ENCODE measurements at regions not wholly inside any gene's neighbourhood (a gene's known extent, or its start where the extent isn't known, plus 50 kb on each side); places are given as distances from the start of the nearest gene placed in this dataset.

DNA sequence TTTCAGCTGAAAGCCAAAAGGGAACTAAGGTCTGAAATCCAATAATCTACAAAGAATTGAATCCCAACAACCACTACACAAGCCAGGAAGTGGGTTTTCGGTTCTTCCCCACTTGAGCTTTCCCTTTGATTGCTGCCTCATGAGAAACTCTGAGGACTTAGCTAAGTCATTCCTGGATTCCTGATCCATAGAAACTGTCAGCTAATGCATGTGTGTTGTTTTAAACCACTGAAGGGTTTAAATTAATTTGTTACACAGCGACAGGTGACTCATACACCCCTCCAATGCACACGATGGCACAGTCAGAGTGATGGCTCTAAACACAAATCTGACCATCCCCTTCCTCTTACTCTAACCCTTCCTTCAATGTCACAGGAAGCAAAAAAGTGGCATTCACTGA, 282.9 kb downstream of the RAB28 start:
- TF ChIP-seq, protein P1, sequence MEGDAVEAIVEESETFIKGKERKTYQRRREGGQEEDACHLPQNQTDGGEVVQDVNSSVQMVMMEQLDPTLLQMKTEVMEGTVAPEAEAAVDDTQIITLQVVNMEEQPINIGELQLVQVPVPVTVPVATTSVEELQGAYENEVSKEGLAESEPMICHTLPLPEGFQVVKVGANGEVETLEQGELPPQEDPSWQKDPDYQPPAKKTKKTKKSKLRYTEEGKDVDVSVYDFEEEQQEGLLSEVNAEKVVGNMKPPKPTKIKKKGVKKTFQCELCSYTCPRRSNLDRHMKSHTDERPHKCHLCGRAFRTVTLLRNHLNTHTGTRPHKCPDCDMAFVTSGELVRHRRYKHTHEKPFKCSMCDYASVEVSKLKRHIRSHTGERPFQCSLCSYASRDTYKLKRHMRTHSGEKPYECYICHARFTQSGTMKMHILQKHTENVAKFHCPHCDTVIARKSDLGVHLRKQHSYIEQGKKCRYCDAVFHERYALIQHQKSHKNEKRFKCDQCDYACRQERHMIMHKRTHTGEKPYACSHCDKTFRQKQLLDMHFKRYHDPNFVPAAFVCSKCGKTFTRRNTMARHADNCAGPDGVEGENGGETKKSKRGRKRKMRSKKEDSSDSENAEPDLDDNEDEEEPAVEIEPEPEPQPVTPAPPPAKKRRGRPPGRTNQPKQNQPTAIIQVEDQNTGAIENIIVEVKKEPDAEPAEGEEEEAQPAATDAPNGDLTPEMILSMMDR (conservative IDR thresholded peaks at IDR 0.05; ENCODE audit: low read depth, low read length), result no peak
- TF ChIP-seq EZH2 (IDR thresholded peaks at IDR 0.05; ENCODE audit: borderline replicate concordance, low read depth, low read length, poor library complexity, severe bottlenecking), result no peak

Data from A673 (cell line).